ENCODE measurements at regions not wholly inside any gene's neighbourhood (a gene's known extent, or its start where the extent isn't known, plus 50 kb on each side); places are given as distances from the start of the nearest gene placed in this dataset.

- no peak for TF ChIP-seq ATF3 (IDR thresholded peaks at IDR 0.05; ENCODE audit: insufficient read depth, low read depth, low read length)
- TF ChIP-seq POLR2A (IDR thresholded peaks at IDR 0.05; ENCODE audit: control extremely low read depth in 1 of 2, low read depth in 2 of 2, low read length in 2 of 2): no peak
- TF ChIP-seq CBX5 (IDR thresholded peaks at IDR 0.05; ENCODE audit: low read depth, low read length): no peak
- TF ChIP-seq EP300 (IDR thresholded peaks at IDR 0.05; ENCODE audit: borderline replicate concordance in 1 of 2, low read depth in 2 of 2, low read length in 2 of 2): no peak
- TF ChIP-seq KDM5A (IDR thresholded peaks at IDR 0.05; ENCODE audit: low read length): no peak
These were observed 209.1 kb upstream of the AUTS2 start for GRCh38 chr7:69389216-69389615.

Measured in H1 (cell line).